ENCODE measurements at regions not wholly inside any gene's neighbourhood (a gene's known extent, or its start where the extent isn't known, plus 50 kb on each side); places are given as distances from the start of the nearest gene placed in this dataset.
A peak's percentile ranks its signal among the peaks of the same experiment; 100 is the strongest.

DNA sequence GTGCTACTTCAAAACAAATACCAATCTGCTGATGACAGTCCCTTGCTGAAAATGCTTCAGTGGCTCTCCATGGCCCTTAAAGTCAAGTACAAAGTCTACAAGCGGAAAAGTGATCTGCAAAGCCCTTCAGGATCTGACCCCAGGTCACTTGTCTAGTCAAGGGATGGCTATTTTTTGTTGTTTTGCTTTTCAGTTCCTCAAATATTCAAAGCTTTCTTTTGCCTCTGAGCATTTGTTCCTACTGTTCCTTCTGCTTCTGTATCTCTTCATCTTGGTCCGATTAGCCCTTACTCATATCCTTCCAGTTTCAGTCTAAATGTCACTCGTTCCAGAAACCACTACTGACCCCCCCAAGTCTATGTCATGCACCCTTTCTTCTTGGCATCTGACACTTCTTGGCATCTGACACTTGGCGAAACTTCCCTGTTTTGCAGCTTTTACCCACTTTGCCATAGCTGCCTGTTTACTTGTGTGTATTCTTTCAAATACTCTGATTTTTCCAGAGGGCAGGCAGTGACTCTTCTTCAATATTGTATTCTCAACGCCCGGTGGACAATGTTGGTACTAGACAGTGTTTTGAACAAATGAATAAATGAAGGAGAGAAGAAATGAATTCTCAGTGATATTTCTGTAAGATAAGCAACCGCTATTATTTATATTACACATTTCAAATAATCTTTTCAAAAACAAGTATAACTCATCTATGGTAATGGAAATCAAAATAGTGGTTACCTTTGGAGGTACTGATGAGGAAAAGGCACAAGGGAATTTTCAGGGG lies 175.9 kb upstream of the FN1 start:
- H3K4me1 Mint-ChIP-seq (ENCODE audit: low read depth): peaks cover 27% of the 10 kb centered on the region
- peaks cover 9% of the 10 kb centered on the region for H3K9me3 Mint-ChIP-seq
- intact Hi-C loops (cut with micrococcal nuclease): no loop called here
- H3K27ac Mint-ChIP-seq: no peak overlapping the region
- H3K36me3 Mint-ChIP-seq (ENCODE audit: low read depth): no peaks in the 10 kb centered on the region
- H3K4me3 Mint-ChIP-seq: no peak overlapping the region
- H3K27me3 Mint-ChIP-seq: peaks cover 5% of the 10 kb centered on the region

DNA sequence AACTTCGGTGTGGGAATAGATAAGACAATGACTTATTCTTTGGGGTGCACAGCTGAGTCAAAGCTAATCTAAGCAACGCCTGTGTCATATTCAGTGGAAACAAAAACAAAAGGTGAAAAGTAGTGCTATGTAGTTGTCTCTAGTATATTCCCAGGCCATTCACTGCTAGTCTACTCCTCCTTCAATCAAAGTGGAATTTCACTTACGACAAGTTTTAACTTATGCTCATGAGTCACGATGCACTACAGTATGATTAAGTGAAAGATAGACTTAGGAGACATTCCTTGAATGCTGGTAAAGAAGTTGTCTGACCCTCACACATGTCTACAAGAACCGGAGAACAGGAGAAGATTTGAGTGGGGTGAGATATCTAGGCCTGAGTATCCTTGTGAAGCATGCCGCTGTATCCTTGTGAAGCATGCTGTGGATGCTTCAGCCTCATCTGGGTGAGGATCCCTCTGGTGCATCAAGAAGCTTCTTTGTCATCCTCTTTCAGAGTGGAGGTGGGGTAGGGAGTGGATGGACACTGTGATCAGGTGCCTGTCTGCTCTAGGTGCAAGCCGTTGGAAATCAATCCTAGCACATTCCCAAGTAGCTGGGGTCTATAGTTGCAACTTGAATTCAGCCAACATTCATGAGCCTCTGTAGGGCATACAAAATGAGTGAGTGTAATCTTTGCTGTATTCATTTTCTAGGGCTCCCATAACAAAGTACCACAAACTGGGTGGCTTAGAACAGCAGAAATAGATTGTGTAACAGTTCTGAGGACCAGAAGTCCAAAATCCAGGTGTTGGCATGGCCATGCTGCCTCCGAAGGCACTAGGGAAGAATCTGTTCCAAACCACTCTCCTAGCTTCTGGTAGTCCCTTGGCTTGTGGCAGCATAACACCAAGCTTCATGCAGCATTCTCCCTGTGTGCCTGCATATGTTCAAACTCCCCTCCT lies 173.5 kb upstream of the FN1 start:
- H3K9me3 Mint-ChIP-seq: peaks cover 13% of the 10 kb centered on the region
- no peak overlapping the region for H3K4me3 Mint-ChIP-seq
- no peaks in the 10 kb centered on the region for H3K36me3 Mint-ChIP-seq (ENCODE audit: low read depth)
- H3K4me1 Mint-ChIP-seq (ENCODE audit: low read depth): peaks cover 16% of the 10 kb centered on the region
- intact Hi-C loops (cut with micrococcal nuclease): no loop called here
- peaks cover 3% of the 10 kb centered on the region for H3K27me3 Mint-ChIP-seq
- H3K27ac Mint-ChIP-seq: no peak overlapping the region

DNA sequence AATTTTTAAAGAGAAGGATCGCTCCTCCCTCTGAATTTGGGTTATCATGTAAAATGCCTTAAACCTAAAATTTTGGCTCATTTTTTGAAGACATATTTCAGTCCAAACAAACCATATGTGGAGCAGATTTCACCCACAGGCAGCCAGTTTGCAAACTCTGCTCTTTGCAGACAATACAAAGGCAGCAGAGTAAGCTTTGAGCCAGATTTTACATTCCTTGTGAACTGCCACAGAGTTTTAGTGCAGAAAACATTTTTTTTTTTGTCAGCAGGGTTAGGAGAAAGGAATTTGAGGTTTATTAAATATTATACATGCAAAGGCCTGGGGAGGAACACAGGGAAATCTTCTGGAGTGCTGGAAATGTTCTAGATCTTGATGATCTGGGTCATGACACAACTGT lies 171.9 kb upstream of the FN1 start:
- intact Hi-C loops (cut with micrococcal nuclease): no loop called here

GRCh38 chr2:215606219-215606618 lies 170.4 kb upstream of the FN1 start:
- Mint-ChIP-seq H3K4me3 (no peak overlapping the region), H3K27me3 (peaks cover 4% of the 10 kb centered on the region), H3K4me1 (ENCODE audit: low read depth) (peaks cover 11% of the 10 kb centered on the region), H3K36me3 (ENCODE audit: low read depth) (no peaks in the 10 kb centered on the region), H3K9me3 (peaks cover 9% of the 10 kb centered on the region), H3K27ac (no peak overlapping the region)
- intact Hi-C loops (cut with micrococcal nuclease): no loop called here

More for the DNA sequence above, 171.9 kb upstream of the FN1 start:
- peaks cover 21% of the 10 kb centered on the region for H3K4me1 Mint-ChIP-seq (ENCODE audit: low read depth)
- H3K4me3 Mint-ChIP-seq: no peak overlapping the region
- H3K36me3 Mint-ChIP-seq (ENCODE audit: low read depth): no peaks in the 10 kb centered on the region
- no peak overlapping the region for H3K27ac Mint-ChIP-seq
- H3K9me3 Mint-ChIP-seq: peaks cover 18% of the 10 kb centered on the region
- peaks cover 3% of the 10 kb centered on the region for H3K27me3 Mint-ChIP-seq

DNA sequence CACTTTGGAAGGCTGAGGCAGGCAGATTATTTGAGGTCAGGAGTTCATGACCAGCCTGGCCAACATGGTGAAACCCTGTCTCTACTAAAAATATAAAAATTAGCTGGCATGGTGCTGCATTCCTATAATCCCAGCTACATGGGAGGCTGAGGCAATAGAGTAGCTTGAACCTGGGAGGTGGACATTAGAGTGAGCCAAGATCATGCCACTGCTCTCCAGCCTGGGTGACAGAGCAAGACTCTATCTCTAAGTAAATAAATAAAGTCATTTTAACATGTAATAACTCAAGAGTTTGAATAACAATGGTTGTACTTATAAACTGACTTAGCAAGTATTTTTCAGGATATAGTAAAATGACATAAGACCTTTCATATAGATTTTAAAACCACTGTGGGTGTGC lies 169.3 kb upstream of the FN1 start:
- Mint-ChIP-seq H3K4me3 (no peak overlapping the region), H3K4me1 (ENCODE audit: low read depth) (peaks cover 11% of the 10 kb centered on the region), H3K27me3 (peaks cover 7% of the 10 kb centered on the region), H3K36me3 (ENCODE audit: low read depth) (no peaks in the 10 kb centered on the region), H3K27ac (no peak overlapping the region), H3K9me3 (peaks cover 9% of the 10 kb centered on the region)
- intact Hi-C loops (cut with micrococcal nuclease): no loop called here

GRCh38 chr2:215604606-215605005 lies 168.7 kb upstream of the FN1 start:
- H3K4me3 Mint-ChIP-seq: no peak overlapping the region
- peaks cover 11% of the 10 kb centered on the region for H3K4me1 Mint-ChIP-seq (ENCODE audit: low read depth)
- peak overlapping the region; percentile 15 for H3K27ac Mint-ChIP-seq
- peaks cover 7% of the 10 kb centered on the region for H3K27me3 Mint-ChIP-seq
- intact Hi-C loops (cut with micrococcal nuclease): no loop called here
- no peaks in the 10 kb centered on the region for H3K36me3 Mint-ChIP-seq (ENCODE audit: low read depth)
- H3K9me3 Mint-ChIP-seq: peaks cover 9% of the 10 kb centered on the region

DNA sequence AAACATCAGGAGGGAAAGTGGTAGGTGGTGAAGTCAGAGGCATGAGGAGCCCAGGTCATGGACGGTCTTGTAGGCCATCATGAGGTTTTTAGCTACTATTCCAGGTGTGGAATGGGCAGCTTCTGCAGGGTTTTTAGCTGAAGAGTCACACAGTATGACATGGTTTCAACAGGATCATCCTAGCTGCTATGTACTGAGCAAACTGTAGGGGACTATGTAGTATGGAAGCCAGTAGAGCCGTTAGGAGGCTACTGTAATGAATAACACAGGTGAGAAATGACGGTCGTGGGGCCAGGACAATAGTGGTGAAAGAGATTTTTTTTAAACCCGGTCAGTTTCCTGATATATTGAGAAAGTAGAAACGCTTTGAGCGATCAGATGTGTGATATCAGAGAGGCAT lies 167.6 kb upstream of the FN1 start:
- Mint-ChIP-seq H3K36me3 (ENCODE audit: low read depth) (no peaks in the 10 kb centered on the region), H3K9me3 (peaks cover 9% of the 10 kb centered on the region), H3K4me1 (ENCODE audit: low read depth) (peaks cover 11% of the 10 kb centered on the region), H3K27me3 (peaks cover 4% of the 10 kb centered on the region), H3K27ac (no peak overlapping the region), H3K4me3 (no peak overlapping the region)
- intact Hi-C loops (cut with micrococcal nuclease): no loop called here

GRCh38 chr2:215602997-215603396 lies 167.1 kb upstream of the FN1 start:
- Mint-ChIP-seq H3K4me1 (ENCODE audit: low read depth) (peaks cover 11% of the 10 kb centered on the region), H3K27me3 (peaks cover 5% of the 10 kb centered on the region), H3K36me3 (ENCODE audit: low read depth) (no peaks in the 10 kb centered on the region), H3K27ac (no peak overlapping the region), H3K9me3 (peaks cover 9% of the 10 kb centered on the region), H3K4me3 (no peak overlapping the region)
- intact Hi-C loops (cut with micrococcal nuclease): no loop called here

DNA sequence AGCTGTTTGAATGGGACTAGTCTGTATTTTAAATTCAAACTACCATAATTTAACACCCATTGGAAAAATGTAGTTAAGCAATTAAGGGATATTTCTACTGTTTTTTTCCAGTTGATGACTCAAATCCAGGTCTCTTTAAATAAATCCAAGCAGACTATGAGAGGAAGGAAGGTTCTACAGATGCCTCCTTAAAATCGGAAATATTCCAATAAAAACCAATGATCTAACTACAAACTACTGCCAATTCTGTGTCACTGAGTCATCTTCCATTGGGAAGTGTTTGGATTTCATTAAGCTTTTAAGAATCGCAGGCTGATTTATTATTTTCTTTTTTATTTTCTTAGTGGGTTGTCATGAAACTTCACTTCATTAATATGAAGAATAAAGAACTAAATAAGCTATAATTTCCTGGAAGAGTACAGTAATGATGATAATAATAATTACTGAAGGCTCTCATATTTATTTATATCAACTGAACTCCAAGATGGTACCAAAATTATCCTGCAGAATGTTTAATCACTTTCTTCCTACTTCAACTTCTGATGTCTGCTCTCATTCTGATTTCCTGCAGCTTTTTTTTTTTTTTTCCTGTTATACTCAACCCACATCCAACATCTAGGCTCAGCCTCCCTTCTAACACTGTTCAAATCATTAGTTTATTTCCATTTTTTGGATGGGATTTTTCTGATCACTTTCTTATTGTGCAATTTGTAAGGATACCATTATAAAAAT lies 166.3 kb upstream of the FN1 start:
- no peak overlapping the region for H3K4me3 Mint-ChIP-seq
- H3K4me1 Mint-ChIP-seq (ENCODE audit: low read depth): peaks cover 11% of the 10 kb centered on the region
- H3K27me3 Mint-ChIP-seq: peaks cover 5% of the 10 kb centered on the region
- H3K27ac Mint-ChIP-seq: no peak overlapping the region
- intact Hi-C loops (cut with micrococcal nuclease): no loop called here
- peaks cover 9% of the 10 kb centered on the region for H3K9me3 Mint-ChIP-seq
- H3K36me3 Mint-ChIP-seq (ENCODE audit: low read depth): no peaks in the 10 kb centered on the region

GRCh38 chr2:215601526-215601925 lies 165.7 kb upstream of the FN1 start:
- peaks cover 9% of the 10 kb centered on the region for H3K9me3 Mint-ChIP-seq
- peaks cover 5% of the 10 kb centered on the region for H3K27me3 Mint-ChIP-seq
- no peak overlapping the region for H3K27ac Mint-ChIP-seq
- intact Hi-C loops (cut with micrococcal nuclease): no loop called here
- H3K4me3 Mint-ChIP-seq: no peak overlapping the region
- H3K4me1 Mint-ChIP-seq (ENCODE audit: low read depth): peaks cover 11% of the 10 kb centered on the region
- H3K36me3 Mint-ChIP-seq (ENCODE audit: low read depth): no peaks in the 10 kb centered on the region

- Mint-ChIP-seq H3K4me1 (ENCODE audit: low read depth) (no peaks in the 10 kb centered on the region), H3K27me3 (peaks cover 9% of the 10 kb centered on the region), H3K4me3 (no peak overlapping the region), H3K36me3 (ENCODE audit: low read depth) (no peaks in the 10 kb centered on the region), H3K27ac (no peak overlapping the region), H3K9me3 (no peaks in the 10 kb centered on the region)
- intact Hi-C loops (cut with micrococcal nuclease): no loop called here
Observed at GRCh38 chr2:215598376-215598975, 162.6 kb upstream of the FN1 start.

- no peaks in the 10 kb centered on the region for H3K9me3 Mint-ChIP-seq
- no peaks in the 10 kb centered on the region for H3K4me1 Mint-ChIP-seq (ENCODE audit: low read depth)
- no peaks in the 10 kb centered on the region for H3K36me3 Mint-ChIP-seq (ENCODE audit: low read depth)
- no peak overlapping the region for H3K4me3 Mint-ChIP-seq
- intact Hi-C loops (cut with micrococcal nuclease): no loop called here
- no peak overlapping the region for H3K27ac Mint-ChIP-seq
- H3K27me3 Mint-ChIP-seq: peaks cover 9% of the 10 kb centered on the region
Observed at GRCh38 chr2:215597577-215597976, 161.7 kb upstream of the FN1 start.

- Mint-ChIP-seq H3K27me3 (peaks cover 5% of the 10 kb centered on the region), H3K4me3 (no peak overlapping the region), H3K27ac (no peak overlapping the region), H3K36me3 (ENCODE audit: low read depth) (no peaks in the 10 kb centered on the region), H3K9me3 (no peaks in the 10 kb centered on the region), H3K4me1 (ENCODE audit: low read depth) (no peaks in the 10 kb centered on the region)
- intact Hi-C loops (cut with micrococcal nuclease): no loop called here
Observed at GRCh38 chr2:215594766-215595165, 158.9 kb upstream of the FN1 start.
